HFFc6 (cell line): ENCODE measurements at regions not wholly inside any gene's neighbourhood (a gene's known extent, or its start where the extent isn't known, plus 50 kb on each side); places are given as distances from the start of the nearest gene placed in this dataset.
"Not testable (repeated sequence)": the region's sequence is repeated elsewhere in the genome, so short reads cannot be mapped to it uniquely, and the experiment has no call there.

Source experiments
- DNase-seq: peaks from one replicate; pipeline ENCODE4 v3.0.0-alpha.2; 2018
- H3K27ac Mint-ChIP-seq: 2 replicates; pipeline ENCODE4 v1.8.0; 2020; ENCODE audit warnings: mild to moderate bottlenecking, mixed read lengths
- H3K27me3 Mint-ChIP-seq: 2 replicates; pipeline ENCODE4 v1.8.0; 2021; ENCODE audit warnings: mild to moderate bottlenecking, moderate library complexity, mixed read lengths; ENCODE audit not compliant: insufficient read depth
- H3K36me3 Mint-ChIP-seq: 2 replicates; pipeline ENCODE4 v1.8.0; 2021; ENCODE audit warnings: low read depth, mixed read lengths
- H3K4me1 Mint-ChIP-seq: 2 replicates; pipeline ENCODE4 v1.8.0; 2020; ENCODE audit warnings: low read depth, mixed read lengths
- H3K4me3 Mint-ChIP-seq: 2 replicates; pipeline ENCODE4 v1.8.0; 2020; ENCODE audit warnings: mild to moderate bottlenecking, moderate library complexity, mixed read lengths
- H3K9me3 Mint-ChIP-seq: 2 replicates; pipeline ENCODE4 v1.8.0; 2020; ENCODE audit warnings: mild to moderate bottlenecking, mixed read lengths
- TF ChIP-seq, protein P1 (sequence below): fragments of 200-600 bp; sonication (generic); IDR thresholded peaks from 2 replicates; pipeline ENCODE4 v1.5.0; 2021; ENCODE audit warnings: antibody characterized with exemption, mild to moderate bottlenecking

DNA sequence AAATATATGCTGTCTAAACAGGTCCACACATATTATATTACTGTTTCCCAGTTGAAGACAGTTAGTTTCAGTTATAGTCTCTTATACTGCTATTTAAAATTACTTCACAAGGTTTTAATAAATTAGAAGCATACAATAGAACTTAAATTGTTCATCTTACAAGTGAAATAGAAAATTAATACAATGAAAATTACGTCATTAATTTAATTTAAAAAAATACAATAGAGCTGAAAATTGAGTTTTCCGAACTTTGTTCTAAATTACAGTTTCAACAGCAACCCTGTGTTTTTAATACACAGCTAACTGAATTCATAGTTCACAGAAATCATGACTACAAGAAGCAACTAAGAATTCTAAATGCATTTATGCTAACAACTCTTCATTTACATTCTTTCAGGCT lies 525.7 kb upstream of the FOXG1 start:
- no peak overlapping the region for H3K27ac Mint-ChIP-seq
- no peak overlapping the region for H3K4me3 Mint-ChIP-seq
- H3K36me3 Mint-ChIP-seq = 0 out of 2 replicates have a peak, but pooled peaks cover 7% of the 10 kb centered on the region
- TF ChIP-seq, protein P1, sequence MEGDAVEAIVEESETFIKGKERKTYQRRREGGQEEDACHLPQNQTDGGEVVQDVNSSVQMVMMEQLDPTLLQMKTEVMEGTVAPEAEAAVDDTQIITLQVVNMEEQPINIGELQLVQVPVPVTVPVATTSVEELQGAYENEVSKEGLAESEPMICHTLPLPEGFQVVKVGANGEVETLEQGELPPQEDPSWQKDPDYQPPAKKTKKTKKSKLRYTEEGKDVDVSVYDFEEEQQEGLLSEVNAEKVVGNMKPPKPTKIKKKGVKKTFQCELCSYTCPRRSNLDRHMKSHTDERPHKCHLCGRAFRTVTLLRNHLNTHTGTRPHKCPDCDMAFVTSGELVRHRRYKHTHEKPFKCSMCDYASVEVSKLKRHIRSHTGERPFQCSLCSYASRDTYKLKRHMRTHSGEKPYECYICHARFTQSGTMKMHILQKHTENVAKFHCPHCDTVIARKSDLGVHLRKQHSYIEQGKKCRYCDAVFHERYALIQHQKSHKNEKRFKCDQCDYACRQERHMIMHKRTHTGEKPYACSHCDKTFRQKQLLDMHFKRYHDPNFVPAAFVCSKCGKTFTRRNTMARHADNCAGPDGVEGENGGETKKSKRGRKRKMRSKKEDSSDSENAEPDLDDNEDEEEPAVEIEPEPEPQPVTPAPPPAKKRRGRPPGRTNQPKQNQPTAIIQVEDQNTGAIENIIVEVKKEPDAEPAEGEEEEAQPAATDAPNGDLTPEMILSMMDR = no peak
- H3K4me1 Mint-ChIP-seq = no peaks in the 10 kb centered on the region
- H3K9me3 Mint-ChIP-seq = peaks cover 43% of the 10 kb centered on the region
- H3K27me3 Mint-ChIP-seq = no peaks in the 10 kb centered on the region
- no peak for DNase-seq

DNA sequence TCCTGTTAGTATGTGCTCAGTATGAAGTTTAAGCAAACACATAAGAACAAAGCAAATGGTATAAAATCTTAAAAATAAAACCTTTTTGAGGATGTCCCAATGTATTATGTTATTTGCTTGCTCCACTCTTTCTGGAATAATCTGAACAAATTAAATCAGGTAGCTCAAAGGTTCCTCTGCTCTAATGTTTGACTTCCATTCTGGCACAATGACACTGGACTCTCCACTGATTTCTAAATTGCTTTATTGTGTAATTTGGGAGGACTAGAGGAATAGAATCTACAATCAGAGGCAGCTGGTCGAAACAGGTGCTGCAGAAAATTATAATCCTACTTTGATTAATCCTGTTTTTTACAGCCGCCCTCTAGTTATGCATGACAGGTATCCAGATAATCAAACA lies 523.7 kb upstream of the FOXG1 start:
- Mint-ChIP-seq H3K27me3 (no peaks in the 10 kb centered on the region), H3K4me3 (no peak overlapping the region), H3K36me3 (0 out of 2 replicates have a peak, but pooled peaks cover 5% of the 10 kb centered on the region), H3K4me1 (no peaks in the 10 kb centered on the region), H3K9me3 (peaks cover 29% of the 10 kb centered on the region), H3K27ac (no peak overlapping the region)
- TF ChIP-seq, protein P1 = no peak
- DNase-seq = no peak

DNA sequence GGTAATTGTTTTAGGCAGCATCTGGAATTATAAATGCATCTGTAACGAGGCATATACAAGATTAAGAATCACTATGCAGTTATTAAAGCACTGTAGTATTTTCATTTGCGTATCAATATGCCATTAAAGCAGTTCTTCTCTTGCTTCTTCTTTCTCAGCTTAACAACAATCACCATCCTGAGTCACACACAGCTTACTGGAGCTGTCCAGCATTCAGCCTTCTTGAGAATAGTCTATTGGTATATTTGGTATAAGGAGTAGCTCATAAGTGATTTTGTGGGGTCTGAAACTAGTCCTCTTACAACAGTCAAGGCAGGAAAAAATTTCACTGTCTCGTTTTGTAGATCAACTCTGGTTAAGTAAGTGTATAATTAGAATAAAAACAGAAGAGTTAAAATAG lies 523.0 kb upstream of the FOXG1 start:
- peaks cover 30% of the 10 kb centered on the region for H3K9me3 Mint-ChIP-seq

DNA sequence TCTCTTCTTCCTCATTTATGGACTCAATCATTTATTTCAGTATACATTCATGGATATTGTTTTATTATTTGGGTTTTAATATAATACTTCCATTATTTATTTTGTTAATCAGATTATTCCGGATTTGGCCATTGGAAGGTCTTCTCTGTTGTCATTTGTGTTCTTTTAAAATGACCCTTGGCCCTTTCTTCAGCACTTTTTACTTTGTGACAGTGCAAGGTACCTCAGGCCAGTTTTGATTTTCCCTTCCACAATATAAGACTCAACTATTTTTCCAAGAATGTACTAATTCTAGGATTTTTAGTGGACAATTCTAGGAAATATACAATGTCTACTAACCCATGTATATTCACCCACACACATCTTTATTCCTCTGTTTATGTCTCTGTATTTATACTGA lies 521.4 kb upstream of the FOXG1 start:
- Mint-ChIP-seq H3K4me3 (no peak overlapping the region), H3K36me3 (no peaks in the 10 kb centered on the region; the same call in 1 of the 2 replicates), H3K4me1 (no peaks in the 10 kb centered on the region), H3K9me3 (peaks cover 29% of the 10 kb centered on the region), H3K27ac (no peak overlapping the region), H3K27me3 (no peaks in the 10 kb centered on the region)
- TF ChIP-seq, protein P1 = no peak
- no peak for DNase-seq

More for the DNA sequence above, 523.0 kb upstream of the FOXG1 start:
- no peaks in the 10 kb centered on the region for H3K4me1 Mint-ChIP-seq
- no peaks in the 10 kb centered on the region for H3K36me3 Mint-ChIP-seq
- TF ChIP-seq, protein P1 = no peak
- no peak overlapping the region for H3K27ac Mint-ChIP-seq
- DNase-seq = no peak
- no peak overlapping the region for H3K4me3 Mint-ChIP-seq
- H3K27me3 Mint-ChIP-seq = no peaks in the 10 kb centered on the region

DNA sequence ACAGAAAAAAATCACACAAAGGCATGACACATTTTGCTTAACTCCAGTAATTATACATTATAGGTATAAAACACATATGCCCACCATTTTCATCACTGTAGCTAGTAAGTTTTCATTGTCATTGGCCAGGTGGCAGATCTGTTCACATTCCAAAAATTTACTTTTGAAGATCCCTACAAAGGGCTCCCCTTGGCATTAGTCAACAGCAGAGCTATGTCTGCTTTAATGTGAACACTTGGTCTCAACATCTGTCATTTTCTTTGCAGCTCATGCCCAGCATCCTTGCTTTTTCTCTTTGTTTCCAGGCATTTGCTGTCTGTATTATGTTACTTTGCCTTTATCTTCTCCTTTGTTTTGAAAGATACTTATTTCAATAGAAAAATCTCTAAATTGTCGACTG lies 519.1 kb upstream of the FOXG1 start:
- Mint-ChIP-seq H3K36me3 (no peaks in the 10 kb centered on the region; the same call in 1 of the 2 replicates), H3K9me3 (peaks cover 41% of the 10 kb centered on the region), H3K27ac (no peak overlapping the region), H3K4me3 (no peak overlapping the region), H3K27me3 (no peaks in the 10 kb centered on the region), H3K4me1 (no peaks in the 10 kb centered on the region)
- TF ChIP-seq, protein P1 = no peak
- DNase-seq = no peak

DNA sequence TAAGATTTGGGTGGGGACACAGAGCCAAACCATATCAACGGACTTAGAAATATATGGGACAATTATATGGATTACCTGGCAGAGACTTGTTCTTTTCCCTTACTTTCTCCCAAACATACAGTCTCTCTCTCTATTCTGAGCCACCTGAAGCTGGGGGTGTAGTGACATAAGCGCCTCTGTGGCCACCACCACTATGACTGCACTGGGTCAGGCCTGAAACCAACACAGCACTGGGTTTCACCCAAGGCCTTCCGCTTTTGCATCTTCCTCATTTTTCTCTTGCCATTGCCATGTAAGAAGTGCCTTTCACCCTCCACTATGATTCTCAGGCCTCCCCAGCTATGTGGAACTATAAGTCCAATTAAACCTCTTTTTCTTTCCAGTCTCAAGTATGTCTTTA lies 514.5 kb upstream of the FOXG1 start:
- H3K27me3 Mint-ChIP-seq, H3K36me3 Mint-ChIP-seq, H3K4me1 Mint-ChIP-seq, H3K27ac Mint-ChIP-seq, DNase-seq, H3K4me3 Mint-ChIP-seq: not testable (repeated sequence)
- H3K9me3 Mint-ChIP-seq = peaks cover 50% of the 10 kb centered on the region
